Germinal center (tissue), 1 donor: ENCODE measurements at regions not wholly inside any gene's neighbourhood (a gene's known extent, or its start where the extent isn't known, plus 50 kb on each side); places are given as distances from the start of the nearest gene placed in this dataset.
"Not testable (repeated sequence)": the region's sequence is repeated elsewhere in the genome, so short reads cannot be mapped to it uniquely, and the experiment has no call there.

Experiments
- DNase-seq: peaks from one replicate; pipeline ENCODE4 v3.0.0; 2012; ENCODE audit warnings: mixed read lengths, low spot score

DNA sequence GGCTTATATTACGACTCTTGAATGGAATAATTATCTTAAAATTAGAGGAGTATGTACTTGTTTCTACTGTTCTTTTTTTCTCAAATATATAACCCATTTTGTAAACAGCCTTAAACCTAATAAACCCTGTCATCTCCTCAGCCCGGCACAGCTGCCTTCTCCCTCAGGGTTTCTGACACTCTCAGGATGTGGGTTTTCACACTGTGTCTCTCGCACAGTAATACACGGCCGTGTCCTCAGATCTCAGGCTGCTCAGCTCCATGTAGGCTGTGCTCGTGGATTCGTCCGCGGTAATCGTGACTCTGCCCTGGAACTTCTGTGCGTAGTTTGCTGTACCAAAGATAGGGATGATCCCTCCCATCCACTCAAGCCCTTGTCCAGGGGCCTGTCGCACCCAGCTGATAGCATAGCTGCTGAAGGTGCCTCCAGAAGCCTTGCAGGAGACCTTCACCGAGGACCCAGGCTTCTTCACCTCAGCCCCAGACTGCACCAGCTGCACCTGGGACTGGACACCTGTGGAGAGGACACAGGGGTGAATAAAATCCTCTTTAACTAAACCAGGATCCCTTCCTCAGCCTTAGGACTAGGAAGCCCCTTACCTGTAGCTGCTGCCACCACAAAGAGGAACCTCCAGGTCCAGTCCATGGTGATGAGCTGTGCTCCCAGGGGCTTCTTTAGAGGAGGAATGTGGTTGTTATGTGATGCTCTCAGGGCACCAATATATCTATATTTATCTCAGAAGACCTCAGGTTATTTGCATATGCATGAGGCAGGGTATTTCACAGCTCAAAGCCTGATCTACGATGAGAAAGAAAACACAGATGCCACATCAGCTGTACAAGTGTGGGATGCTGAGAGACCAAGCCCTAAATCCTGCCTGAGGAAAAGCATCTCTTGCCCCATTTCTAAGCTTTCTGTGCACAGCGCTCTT, 1235.8 kb downstream of the TMEM121 start:
- DNase-seq, result not testable (repeated sequence)

DNA sequence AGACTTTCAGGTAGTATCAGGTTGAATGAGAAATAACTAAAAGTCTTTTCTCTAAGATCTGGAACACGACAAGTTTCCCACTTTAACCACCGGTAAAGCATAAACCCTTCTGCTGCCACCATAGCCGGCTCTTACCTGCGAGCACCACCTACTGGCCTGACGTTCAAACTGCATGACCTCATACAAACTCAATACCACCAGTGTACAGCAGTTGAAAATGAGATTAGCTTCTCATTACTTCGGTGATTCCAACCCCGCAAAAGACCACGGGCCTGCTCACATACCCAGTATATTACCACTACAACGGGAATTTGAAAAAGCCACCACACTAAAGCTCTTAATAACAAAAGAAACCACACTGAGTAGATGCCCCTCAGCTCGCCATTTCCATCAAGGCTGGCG, 1238.6 kb downstream of the TMEM121 start:
- not testable (repeated sequence) for DNase-seq

DNA sequence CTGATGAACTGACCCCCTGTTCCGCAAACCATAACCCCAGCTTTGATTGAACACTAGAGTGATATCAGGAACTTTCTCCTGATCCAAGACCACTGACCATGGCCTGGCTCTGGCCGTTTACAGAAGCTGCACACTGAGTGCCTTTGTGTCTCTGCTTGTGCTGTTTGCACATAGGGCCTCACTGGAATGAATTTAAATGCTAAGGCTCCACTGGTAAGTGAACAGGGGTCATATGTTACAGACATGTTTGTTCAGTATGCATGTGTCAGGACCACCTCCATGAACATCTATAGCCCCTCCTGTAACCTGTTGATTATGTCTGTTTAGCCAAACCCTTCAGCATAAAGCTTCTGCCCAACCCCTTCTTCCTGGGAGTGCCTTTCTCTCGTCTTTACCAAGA, 1239.8 kb downstream of the TMEM121 start:
- no peak for DNase-seq

DNA sequence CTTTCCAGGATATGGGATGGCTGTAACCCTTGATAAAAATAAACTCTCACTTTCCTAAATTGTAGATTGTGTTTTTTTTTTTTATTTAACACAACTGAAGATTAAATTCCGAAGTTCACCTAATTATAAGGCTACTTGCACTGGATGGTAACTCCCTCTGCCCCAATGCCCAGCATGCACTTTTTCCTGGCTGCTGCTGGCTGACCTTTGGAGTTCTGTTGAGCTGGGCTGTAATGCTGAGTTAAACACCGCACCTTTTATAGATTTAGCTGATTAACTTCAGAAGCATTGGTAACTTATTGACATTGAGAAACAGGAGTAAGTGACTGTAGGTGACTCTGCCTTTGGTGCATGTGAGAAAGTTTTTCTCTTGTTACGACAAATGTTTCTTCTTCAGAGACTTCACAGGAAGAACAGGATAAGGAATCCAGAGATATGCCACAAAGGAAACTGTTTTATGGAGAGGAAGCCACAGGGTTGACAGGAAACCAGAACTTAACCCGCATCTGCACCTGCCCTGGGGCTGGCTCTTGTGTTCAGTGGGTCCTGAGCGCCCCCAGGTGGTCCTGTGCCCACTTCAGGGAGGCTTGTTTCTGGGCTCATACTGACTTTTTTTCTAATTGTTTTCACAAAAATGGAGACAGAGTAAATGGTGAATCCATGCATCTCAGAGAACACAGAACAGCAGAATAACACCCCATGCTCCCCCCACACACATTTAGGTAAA, 1240.3 kb downstream of the TMEM121 start:
- DNase-seq, result peak; percentile 48

DNA sequence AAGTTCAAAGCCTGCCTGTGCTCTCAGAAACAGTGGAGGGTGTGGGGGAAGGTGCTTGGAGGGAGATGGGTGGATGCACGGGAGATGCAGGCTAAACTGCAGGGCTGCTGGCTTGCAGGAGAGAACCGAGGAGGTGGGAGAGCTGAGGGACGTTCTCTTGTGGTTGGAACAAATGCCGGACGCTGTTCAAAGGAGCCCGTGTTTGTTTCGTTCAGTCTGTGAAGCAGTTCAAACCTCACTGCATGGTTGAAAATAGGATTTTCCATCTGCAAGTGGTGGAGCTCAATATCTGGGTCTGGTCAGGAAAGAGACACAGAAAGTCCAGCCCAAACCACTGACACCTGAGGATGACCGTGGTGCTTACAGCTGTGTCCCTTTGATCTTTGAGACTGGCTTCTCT, 1241.8 kb downstream of the TMEM121 start:
- DNase-seq, result not testable (repeated sequence)

DNA sequence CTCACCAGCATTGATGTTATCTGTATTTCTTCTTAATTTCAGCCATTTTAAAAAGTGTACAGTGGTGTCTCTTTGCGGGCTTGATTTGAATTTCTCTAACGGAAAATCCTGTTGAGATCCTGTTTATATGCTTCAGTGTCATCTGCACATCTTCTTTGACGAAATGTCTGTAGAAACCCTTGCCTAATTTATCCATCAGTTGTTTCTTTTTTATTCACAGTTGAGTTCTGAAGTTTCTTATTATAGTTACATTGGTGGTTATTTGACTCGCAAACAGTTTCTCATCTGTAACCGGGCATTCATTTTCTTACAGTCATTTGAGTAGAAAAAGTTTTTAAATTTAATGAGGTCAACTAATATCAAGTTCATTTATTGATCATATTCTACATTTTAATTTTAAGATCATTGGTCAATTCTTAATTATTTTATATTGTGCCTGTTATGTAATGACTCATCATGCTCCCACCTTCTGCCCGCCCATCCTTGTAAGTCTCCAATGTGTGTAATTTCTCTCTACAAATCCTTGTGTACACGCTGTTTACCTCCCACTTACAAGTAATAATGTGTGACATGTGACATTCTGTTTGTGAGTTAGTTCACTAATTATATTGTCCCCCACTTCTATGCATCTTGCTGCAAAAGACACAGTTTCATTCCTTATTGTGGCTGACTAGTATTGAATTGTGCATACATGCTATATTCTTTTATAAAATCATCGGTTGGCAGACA, 1242.8 kb downstream of the TMEM121 start:
- not testable (repeated sequence) for DNase-seq

DNA sequence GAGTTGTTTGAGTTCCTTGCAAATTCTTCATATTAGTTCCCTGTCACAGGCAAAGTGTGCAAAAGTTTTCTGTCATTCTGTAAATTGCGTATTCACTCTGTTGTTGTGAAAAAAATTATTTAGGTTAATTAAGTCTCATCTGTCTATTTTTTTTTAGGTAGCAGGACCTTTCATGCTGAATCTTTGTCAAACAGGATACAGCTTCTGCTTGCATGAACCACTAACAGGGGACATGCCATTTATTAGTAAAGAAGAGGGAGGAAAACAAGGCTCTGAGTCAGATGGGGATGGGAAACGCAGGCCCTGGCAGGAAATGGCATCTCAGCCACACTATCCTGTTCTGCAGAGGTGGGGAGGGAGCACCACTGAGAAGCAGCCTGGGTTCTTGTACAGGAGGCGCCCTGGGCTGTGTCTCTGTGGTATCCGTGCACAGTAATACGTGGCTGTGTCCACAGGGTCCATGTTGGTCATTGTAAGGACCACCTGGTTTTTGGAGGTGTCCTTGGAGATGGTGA, 1243.8 kb downstream of the TMEM121 start:
- DNase-seq, result not testable (repeated sequence)

DNA sequence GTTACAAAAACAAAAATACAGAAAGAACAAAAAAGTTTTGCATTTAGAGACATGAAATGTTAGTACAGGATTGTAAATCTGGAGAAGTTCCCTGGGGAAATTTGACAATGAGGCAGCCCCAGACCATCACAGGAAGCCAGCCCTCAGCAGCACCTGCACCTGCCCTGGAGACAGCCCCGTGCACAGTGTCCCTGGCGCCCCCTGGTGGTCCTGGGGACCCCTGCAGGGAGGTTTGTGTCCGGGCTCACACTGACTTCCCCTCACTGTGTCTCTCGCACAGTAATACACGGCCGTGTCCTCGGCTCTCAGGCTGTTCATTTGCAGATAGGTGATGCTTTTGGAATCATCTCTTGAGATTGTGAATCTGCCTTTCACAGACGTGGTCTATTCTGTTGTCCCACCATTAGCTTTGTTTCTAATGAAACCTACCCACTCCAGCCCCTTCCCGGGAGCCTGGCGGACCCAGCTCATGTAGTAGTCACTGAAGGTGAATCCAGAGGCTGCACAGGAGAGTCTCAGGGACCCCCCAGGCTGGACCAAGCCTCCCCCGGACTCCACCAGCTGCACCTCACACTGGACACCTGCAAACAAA, 1248.6 kb downstream of the TMEM121 start:
- peak; percentile 43 for DNase-seq

DNA sequence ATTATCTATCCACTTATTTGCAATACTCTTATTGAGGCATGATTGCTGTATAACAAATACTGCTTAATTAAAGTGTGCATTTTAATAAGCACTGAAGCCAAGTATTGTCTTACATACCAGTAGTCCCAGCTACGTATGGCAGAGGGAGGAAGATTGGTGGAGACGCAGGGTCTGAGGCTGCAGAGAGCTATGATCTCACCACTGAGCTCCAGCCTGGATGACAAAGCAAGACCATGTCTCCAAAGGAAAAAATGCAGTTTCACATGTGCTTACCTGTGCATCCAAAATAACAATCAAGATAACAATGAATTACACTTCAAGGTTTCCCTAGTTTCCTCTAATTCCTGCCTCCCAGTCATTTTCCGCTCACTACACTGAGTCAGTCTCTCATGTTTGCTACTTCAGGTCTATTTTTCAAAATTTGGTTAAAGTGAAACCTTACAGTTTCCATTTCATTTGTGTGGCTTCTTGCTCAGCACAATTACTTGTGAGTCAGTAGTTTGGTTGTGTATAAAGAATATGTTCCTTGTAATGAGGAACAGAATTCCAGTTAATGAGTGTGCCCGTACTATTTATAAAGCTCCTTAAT, 1250.1 kb downstream of the TMEM121 start:
- DNase-seq, result no peak

DNA sequence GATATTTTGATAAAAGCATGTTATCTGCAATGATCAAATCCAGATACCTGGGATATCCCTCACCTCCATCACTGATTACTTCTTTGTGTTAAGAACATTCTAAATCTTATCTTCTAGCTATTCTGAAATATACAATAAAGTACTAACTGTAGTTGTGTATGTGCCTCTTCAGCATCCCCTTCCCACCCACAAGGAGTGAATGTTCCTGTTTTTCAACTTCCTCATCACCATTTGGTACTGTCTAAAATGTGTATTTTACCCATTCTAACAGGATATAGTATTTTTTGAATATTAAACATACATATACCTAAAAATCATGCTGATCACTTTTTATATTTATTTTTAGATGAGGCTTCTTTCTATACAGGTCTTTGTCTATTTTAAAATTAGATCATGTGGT, 1252.6 kb downstream of the TMEM121 start:
- no peak for DNase-seq

DNA sequence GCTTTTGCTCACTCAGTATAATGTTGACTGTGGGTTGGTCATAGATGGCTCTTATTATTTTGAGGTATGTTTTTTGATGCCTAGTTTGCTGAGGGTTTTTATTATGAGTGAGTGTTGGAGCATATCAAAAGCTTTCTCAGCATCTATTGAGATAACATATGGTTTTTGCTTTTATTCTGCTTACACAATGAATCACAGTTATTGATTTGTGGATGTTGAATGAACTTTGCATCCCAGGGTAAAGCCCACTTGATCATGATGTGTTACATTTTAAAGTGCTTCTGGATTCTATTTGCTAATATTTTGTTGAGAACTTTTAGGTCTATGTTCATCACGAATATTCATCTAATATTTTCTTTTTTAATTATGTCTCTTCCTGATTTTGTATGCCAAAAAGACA, 1260.3 kb downstream of the TMEM121 start:
- no peak for DNase-seq

DNA sequence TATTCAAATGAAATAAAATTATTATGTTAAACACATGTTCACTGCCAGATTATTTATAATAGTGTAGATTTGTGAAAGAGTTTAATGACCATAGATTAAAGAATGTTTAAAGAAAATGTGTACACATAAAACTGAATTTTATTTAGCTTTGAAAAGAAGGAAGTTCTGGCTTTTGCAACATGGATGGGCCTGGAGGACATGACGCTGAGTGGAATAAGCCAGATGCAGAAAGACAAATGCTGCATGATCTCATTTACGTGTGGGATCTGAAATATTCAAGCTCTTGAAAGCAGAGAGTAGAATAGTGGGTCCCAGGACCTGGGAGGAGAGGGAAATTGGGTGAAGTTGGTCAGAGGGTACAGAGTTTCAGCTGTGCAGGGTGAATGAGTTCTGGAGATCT, 1261.2 kb downstream of the TMEM121 start:
- no peak for DNase-seq

DNA sequence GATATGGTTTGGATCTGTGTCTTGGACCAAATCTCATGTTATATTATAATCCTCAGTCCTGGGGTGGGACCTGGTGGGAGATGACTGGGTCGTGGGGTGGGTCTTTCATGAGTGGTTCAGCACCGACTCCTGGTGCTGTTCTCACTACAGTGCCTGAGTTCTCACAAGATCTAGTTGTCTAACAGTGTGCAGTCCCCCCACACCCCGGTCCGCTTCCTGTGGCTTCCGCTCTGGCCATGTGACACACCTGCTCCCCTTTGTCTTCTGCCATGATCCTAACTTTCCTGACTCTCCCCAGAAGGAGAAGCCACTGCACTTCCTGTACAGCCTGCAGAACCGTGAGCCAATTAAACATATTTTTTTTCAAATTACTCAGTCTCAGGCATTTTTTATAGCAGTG, 1262.2 kb downstream of the TMEM121 start:
- DNase-seq, result no peak

DNA sequence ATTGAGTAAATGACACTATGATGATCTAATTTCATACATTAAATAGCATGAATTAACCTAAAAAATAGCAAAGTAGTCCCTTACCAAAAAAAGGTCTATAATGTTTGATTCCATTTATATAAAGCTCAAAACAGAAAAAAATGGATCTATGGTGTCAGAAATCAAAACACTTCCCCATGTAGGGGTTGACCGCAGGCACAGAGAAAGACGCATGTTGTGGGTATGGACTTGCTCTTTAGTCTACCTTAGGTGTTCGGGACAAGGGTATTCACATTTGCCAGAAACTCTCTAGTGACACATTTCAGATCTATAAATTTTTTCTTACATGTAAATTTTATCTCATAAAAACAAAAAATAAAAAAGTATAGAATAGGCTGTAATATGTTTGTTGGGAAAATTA, 1262.9 kb downstream of the TMEM121 start:
- no peak for DNase-seq

DNA sequence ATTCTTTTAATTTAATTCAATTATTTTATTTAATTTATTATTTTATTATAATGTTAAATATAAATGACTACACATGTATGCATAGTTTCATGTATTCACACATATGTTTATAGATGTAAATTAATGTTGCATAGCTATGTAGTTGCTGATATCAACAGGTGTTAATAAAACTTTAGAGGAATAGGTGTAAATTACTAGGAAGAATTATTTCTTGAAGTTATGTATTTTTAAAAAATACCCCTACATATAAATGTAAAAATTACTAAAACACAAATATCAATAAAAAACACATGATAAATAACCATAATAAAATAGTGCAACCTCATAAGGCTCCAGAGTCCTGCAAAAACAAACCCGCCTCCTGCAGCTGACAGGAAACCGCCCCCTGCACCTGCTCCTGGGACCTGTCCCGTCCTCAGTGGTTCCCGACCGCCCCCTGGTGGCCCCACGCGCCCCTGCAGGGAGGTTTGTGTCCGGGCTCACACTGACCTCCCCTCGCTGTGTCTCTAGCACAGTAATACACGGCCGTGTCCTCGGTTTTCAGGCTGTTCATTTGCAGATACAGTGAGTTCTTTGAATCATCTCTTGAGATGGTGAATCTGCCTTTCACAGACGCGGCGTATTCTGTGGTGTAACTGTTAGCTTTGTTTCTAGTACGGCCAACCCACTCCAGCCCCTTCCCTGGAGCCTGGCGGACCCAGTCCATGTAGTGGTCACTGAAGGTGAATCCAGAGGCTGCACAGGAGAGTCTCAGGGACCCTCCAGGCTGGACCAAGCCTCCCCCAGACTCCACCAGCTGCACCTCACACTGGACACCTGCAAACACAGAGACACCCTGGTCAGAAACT, 1264.0 kb downstream of the TMEM121 start:
- peak; percentile 77 for DNase-seq

DNA sequence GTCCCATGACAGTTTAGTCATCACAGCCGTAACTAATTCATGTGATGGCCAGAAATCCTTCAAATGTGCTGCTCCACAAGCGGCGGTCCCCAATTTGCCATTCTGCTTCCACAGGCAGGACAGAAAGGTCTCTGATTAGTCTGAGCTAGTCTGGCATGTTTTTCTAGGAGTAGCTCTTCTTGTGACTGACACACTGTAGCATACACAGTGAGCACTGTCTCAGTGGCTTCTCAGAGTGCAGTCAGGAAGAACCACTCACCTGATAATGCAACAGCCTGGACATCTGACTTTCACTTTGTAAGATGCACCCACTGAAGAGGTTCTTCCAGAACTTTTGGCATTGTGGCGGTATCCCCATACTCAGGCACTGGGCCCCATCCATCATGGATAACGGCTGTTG, 1266.2 kb downstream of the TMEM121 start:
- no peak for DNase-seq

DNA sequence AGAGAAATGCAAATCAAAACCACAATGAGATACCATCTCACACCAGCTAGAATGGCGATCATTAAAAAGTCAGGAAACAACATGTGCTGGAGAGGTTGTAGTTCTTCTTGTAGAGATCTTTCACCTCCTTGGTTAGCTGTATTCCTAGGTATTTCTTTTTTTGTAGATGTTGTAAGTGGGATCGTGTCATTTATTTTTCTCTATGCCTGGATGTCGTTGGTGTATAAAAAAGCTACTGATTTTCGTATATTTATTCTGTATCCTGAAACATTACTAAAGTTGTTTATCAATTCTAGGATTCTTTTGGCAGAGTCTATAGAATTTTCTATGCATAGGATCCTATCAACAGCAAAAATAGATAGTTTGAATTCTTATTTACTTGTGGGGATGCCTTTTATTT, 1271.8 kb downstream of the TMEM121 start:
- DNase-seq, result not testable (repeated sequence)

DNA sequence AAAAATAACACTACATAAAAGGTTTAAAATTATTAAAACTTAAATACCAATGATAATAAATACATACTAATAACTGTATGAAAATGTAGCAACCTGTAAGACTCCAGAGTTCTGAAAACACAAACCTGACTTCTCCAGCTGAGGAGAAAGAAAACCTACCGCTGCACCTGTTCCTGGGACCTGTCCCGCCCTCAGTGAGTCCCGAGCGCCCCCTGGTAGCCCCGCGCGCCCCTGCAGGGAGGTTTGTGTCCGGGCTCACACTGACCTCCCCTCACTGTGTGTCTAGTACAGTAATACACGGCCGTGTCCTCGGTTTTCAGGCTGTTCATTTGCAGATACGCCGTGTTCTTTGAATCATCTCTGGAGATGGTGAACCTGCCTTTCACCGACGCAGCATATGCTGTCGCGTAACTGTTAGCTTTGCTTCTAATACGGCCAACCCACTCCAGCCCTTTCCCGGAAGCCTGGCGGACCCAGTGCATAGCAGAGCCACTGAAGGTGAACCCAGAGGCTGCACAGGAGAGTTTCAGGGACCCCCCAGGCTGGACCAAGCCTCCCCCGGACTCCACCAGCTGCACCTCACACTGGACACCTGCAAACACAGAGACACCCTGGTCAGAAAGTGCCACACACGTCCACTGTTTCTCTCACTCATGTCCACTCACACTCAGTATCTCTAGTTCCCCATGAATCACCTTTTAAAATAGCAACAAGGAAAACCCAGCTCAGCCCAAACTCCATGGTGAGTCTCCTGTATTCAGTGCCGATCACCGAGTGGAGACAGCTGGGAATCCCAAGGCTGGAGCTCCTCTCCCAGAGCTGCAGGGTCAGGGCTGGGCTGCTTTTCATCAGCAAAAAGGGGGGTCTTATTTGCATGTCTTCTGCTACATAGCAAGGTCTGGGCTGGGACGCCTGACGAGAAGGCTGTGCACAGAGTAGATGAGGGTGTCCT, 1276.3 kb downstream of the TMEM121 start:
- DNase-seq, result peak; percentile 27

DNA sequence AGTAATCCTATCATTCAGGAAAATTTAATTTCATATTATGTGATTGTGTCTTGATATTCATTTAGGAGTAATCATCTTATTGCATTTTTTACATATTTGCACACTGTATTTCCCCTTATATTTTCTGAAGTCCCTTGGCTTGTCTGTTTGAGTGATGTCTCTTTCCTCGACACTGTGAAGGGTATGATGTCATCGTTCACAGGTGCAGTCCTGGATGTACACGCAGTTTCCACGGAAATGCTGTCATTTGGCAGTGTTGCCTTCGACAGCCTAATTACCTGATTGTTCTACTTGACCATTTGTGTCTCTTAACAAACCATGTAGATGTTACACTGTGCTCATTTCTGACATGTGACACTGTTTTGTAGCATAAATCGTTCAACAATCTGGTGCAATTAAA, 1277.0 kb downstream of the TMEM121 start:
- DNase-seq, result no peak
